ENCODE measurements at regions not wholly inside any gene's neighbourhood (a gene's known extent, or its start where the extent isn't known, plus 50 kb on each side); places are given as distances from the start of the nearest gene placed in this dataset.

DNA sequence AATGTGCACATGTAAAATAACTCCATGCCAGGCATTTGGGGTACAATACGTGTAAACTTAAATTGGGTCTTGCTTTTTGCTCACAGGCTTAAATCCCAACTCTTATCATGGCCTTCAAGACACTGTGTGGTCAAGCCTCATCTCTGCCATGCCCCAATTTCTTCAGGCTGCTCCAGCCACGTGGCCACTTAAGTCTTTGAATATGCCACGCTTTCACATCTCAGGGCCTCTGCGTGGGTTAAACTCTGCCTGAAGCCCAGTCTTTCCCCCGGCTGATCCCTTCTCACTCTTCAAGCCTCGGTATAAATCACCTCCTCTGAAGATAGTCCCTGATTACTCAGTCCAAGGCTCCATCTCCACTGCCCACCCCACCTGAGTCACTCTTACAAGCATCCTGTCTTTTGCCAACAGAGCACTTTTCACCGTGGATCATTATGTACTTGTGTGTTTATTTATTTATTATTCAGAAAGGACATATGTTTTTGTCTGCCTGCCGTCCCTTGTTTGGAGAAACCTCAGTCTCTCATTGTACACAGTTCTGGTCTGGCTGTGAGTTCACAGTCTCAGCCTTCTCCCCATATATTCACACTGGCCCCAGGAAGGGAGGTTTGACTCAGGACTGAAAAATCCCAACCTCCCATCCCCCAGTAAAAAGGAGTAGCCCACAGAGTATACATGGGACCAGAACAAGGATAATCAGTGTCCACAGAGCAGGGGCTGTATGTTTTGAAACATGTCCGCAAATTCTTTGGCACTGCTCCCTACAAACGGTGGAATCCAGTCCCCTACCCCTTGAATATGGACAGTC is 344.7 kb downstream of the MN1 start:
- no peak overlapping the region for H3K4me3 ChIP-seq (ENCODE audit: low read length in 2 of 2)
- peaks cover 0 to 6% (median under 1%) of the 10 kb centered on the region in 8 donors for H3K9me3 Mint-ChIP-seq
- intact Hi-C loops (cut with micrococcal nuclease), result no loop called here
- CTCF ChIA-PET (ENCODE audit: partially characterized antibody), result no interaction called here
- DNase-seq, result no peak
- H3K27me3 ChIP-seq (ENCODE audit: insufficient read depth, low read length), result no peaks in the 10 kb centered on the region
- H3K4me1 ChIP-seq (ENCODE audit: insufficient read depth, low read length), result no peaks in the 10 kb centered on the region
- no peaks in the 10 kb centered on the region for H3K4me1 Mint-ChIP-seq
- no peak overlapping the region for H3K4me3 Mint-ChIP-seq
- H3K36me3 Mint-ChIP-seq, result no peaks in the 10 kb centered on the region
- H3K27ac ChIP-seq (ENCODE audit: low read depth, low read length), result no peak overlapping the region
- H3K9me3 ChIP-seq (ENCODE audit: control insufficient read depth in 1 of 2, low read length in 2 of 2), result no peaks in the 10 kb centered on the region
- peaks cover 5 to 12% of the 10 kb centered on the region in 2 donors for H3K27me3 Mint-ChIP-seq
- POLR2A ChIA-PET (ENCODE audit: partially characterized antibody), result no interaction called here
- no peak overlapping the region for H3K27ac Mint-ChIP-seq
- H3K36me3 ChIP-seq (ENCODE audit: insufficient read depth, low read length), result no peaks in the 10 kb centered on the region

DNA sequence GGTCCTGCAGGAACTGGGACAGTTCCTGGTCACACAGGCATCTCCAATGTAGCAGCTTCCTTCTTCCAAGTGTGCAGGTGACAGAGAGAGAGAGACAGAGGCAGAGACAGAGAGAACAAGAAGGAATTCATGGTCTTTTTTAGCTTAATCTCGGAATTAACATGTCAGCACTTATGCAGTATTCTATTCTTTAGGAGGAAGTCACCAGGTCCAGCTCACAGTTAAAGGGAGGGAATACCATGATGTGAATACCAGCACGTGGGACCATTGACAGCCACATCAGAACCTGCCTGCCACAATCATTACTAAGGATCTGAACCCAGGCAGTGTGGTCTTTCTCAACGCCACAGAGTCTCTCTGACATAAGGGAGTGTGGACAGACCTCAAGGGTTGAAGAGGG is 341.6 kb downstream of the MN1 start:
- Mint-ChIP-seq H3K9me3 (peaks cover 0 to 8% (median under 1%) of the 10 kb centered on the region in 8 donors), H3K4me1 (no peaks in the 10 kb centered on the region), H3K27ac (peak overlapping the region in 1 of 7 donors; percentile 16), H3K27me3 (peaks cover 6 to 14% of the 10 kb centered on the region in 2 donors), H3K36me3 (no peaks in the 10 kb centered on the region), H3K4me3 (no peak overlapping the region)
- DNase-seq, result no peak
- CTCF ChIA-PET (ENCODE audit: partially characterized antibody), result no interaction called here
- Histone ChIP-seq H3K27ac (ENCODE audit: low read depth, low read length) (no peak overlapping the region), H3K36me3 (ENCODE audit: insufficient read depth, low read length) (no peaks in the 10 kb centered on the region), H3K4me1 (ENCODE audit: insufficient read depth, low read length) (no peaks in the 10 kb centered on the region), H3K9me3 (ENCODE audit: control insufficient read depth in 1 of 2, low read length in 2 of 2) (no peaks in the 10 kb centered on the region), H3K27me3 (ENCODE audit: insufficient read depth, low read length) (no peaks in the 10 kb centered on the region), H3K4me3 (ENCODE audit: low read length in 2 of 2) (no peak overlapping the region)
- intact Hi-C loops (cut with micrococcal nuclease), result no loop called here
- POLR2A ChIA-PET (ENCODE audit: partially characterized antibody), result no interaction called here

DNA sequence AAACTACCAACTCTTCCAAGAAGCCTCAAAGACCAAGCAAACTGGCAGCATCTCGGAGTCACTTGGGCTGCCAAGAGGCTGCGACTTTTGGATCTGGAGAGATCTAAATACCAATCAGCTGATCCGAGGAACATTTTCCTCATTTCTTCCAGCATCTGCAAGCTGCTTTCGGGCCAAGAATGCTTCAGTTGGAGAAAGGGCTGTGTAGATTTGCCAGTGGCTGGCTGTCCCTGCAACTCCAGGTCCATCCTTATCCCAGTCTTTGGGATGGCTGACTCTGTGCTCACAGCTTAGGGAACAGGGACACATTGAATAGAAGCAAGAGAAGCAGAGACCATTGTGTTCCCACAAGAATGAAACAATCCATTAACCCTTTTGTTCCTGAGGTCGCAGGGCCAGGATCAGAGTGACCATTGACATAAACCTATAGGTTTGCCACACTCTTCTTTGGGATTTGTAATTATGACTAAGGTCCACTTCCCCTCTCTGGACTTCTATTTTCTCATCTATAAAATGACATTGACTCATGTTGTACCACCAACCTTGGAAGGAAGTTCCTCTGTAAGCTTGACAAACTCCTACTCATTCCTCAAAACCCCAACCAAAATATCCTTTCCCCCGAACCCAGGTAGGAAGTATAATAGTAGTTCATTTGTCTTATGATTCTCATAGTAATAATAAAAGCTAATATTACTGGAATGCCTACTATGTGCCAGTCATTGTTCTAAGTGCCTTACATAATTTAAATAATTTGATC is 340.8 kb downstream of the MN1 start:
- Histone ChIP-seq H3K27me3 (ENCODE audit: insufficient read depth, low read length) (no peaks in the 10 kb centered on the region), H3K27ac (ENCODE audit: low read depth, low read length) (no peak overlapping the region), H3K9me3 (ENCODE audit: control insufficient read depth in 1 of 2, low read length in 2 of 2) (no peaks in the 10 kb centered on the region), H3K4me1 (ENCODE audit: insufficient read depth, low read length) (no peaks in the 10 kb centered on the region), H3K36me3 (ENCODE audit: insufficient read depth, low read length) (no peaks in the 10 kb centered on the region), H3K4me3 (ENCODE audit: low read length in 2 of 2) (no peak overlapping the region)
- peaks cover 6 to 13% of the 10 kb centered on the region in 2 donors for H3K27me3 Mint-ChIP-seq
- intact Hi-C loops (cut with micrococcal nuclease), result no loop called here
- H3K4me1 Mint-ChIP-seq, result no peaks in the 10 kb centered on the region
- ChIA-PET POLR2A (ENCODE audit: partially characterized antibody) (no interaction called here), CTCF (ENCODE audit: partially characterized antibody) (no interaction called here)
- DNase-seq, result no peak
- no peaks in the 10 kb centered on the region for H3K36me3 Mint-ChIP-seq
- H3K4me3 Mint-ChIP-seq, result no peak overlapping the region
- no peak overlapping the region for H3K27ac Mint-ChIP-seq
- peaks cover 0 to 8% (median 2%) of the 10 kb centered on the region in 8 donors for H3K9me3 Mint-ChIP-seq

DNA sequence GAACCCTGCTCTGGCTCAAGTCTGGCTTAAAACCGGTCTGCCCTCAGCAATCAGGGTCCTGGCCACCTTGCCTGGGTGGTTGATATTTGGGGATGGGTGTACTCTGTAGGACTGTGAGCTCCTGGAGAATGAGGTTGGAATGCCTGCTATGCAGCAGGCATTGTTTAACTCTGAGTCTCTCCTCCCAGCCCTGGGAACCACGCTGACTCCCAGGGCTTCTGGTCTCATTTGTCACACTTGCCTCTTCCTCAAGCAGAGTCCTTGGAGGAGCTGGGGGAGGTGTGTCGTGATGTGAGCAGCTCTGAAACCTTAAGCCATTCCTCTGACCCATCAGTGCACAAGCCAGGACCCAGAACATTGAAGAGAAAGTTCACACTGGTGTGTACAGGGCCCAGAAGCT is 340.1 kb downstream of the MN1 start:
- peaks cover 0 to 8% (median 2%) of the 10 kb centered on the region in 8 donors for H3K9me3 Mint-ChIP-seq
- H3K27me3 ChIP-seq (ENCODE audit: insufficient read depth, low read length), result no peaks in the 10 kb centered on the region
- H3K4me3 ChIP-seq (ENCODE audit: low read length in 2 of 2), result no peak overlapping the region
- intact Hi-C loops (cut with micrococcal nuclease), result no loop called here
- ChIA-PET CTCF (ENCODE audit: partially characterized antibody) (no interaction called here), POLR2A (ENCODE audit: partially characterized antibody) (no interaction called here)
- no peaks in the 10 kb centered on the region for H3K4me1 ChIP-seq (ENCODE audit: insufficient read depth, low read length)
- no peak overlapping the region for H3K4me3 Mint-ChIP-seq
- H3K27ac Mint-ChIP-seq, result no peak overlapping the region
- no peaks in the 10 kb centered on the region for H3K9me3 ChIP-seq (ENCODE audit: control insufficient read depth in 1 of 2, low read length in 2 of 2)
- no peaks in the 10 kb centered on the region for H3K4me1 Mint-ChIP-seq
- no peaks in the 10 kb centered on the region for H3K36me3 Mint-ChIP-seq
- no peak overlapping the region for H3K27ac ChIP-seq (ENCODE audit: low read depth, low read length)
- H3K36me3 ChIP-seq (ENCODE audit: insufficient read depth, low read length), result no peaks in the 10 kb centered on the region
- no peak for DNase-seq
- H3K27me3 Mint-ChIP-seq, result peaks cover 6 to 10% of the 10 kb centered on the region in 2 donors

DNA sequence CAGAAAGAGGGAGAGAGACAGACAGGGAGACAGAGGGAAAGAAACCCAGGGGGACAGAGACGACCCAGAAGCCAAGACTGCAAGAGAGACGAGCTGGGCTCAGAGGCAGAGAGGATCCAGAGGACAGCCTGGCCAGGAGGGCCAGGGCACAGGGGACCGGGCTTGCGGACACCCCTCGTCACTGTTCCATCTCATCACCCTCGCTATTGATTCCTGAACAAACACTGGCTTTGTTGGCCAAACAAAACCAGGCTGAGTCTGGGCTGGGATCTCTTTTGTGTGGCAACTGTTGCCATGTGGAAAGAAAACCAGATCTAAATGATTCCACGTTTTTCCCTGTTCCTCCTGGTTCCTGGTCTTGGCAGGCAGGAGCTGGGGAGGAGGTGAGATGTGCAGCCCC is 339.4 kb downstream of the MN1 start:
- DNase-seq, result no peak
- Mint-ChIP-seq H3K27ac (no peak overlapping the region), H3K4me1 (no peaks in the 10 kb centered on the region), H3K27me3 (peaks cover 6% of the 10 kb centered on the region in 2 donors), H3K4me3 (no peak overlapping the region), H3K9me3 (peaks cover 0 to 8% (median 2%) of the 10 kb centered on the region in 8 donors), H3K36me3 (no peaks in the 10 kb centered on the region)
- CTCF ChIA-PET (ENCODE audit: partially characterized antibody), result no interaction called here
- Histone ChIP-seq H3K27me3 (ENCODE audit: insufficient read depth, low read length) (no peaks in the 10 kb centered on the region), H3K4me3 (ENCODE audit: low read length in 2 of 2) (no peak overlapping the region), H3K36me3 (ENCODE audit: insufficient read depth, low read length) (no peaks in the 10 kb centered on the region), H3K27ac (ENCODE audit: low read depth, low read length) (no peak overlapping the region), H3K9me3 (ENCODE audit: control insufficient read depth in 1 of 2, low read length in 2 of 2) (no peaks in the 10 kb centered on the region), H3K4me1 (ENCODE audit: insufficient read depth, low read length) (no peaks in the 10 kb centered on the region)
- intact Hi-C loops (cut with micrococcal nuclease), result no loop called here
- POLR2A ChIA-PET (ENCODE audit: partially characterized antibody), result no interaction called here

DNA sequence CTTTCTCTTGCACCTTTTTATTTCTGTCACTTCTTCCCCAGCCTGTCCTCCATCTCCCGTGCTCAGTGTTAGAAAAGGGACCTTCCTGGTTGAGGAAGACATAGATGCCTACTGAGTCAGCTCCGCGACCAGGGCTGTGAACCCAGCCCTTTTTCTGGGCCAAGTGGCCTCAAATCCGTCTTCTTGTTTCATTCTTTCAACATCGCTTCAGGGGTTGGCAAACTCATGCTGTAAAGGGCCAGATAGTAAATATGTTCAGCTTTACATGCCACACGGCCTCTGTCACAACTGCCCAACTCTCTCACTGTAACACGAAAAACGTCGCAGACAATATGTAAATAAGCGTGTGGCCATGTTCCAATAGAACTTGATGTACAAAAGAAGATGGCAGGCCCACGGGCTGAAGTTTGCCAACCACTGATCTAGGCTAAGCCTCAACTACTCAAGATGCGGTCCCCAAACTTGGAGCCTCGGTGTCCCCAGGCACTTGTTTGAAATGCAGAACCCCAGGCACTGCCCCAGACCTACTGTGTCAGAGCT is 338.4 kb downstream of the MN1 start:
- H3K36me3 Mint-ChIP-seq, result no peaks in the 10 kb centered on the region
- no peak overlapping the region for H3K4me3 Mint-ChIP-seq
- intact Hi-C loops (cut with micrococcal nuclease), result no loop called here
- H3K36me3 ChIP-seq (ENCODE audit: insufficient read depth, low read length), result no peaks in the 10 kb centered on the region
- no peaks in the 10 kb centered on the region for H3K4me1 Mint-ChIP-seq
- no peaks in the 10 kb centered on the region for H3K27me3 ChIP-seq (ENCODE audit: insufficient read depth, low read length)
- H3K27ac Mint-ChIP-seq, result no peak overlapping the region
- no peak overlapping the region for H3K27ac ChIP-seq (ENCODE audit: low read depth, low read length)
- no peaks in the 10 kb centered on the region for H3K4me1 ChIP-seq (ENCODE audit: insufficient read depth, low read length)
- peaks cover 0 to 8% (median 2%) of the 10 kb centered on the region in 8 donors for H3K9me3 Mint-ChIP-seq
- POLR2A ChIA-PET (ENCODE audit: partially characterized antibody), result no interaction called here
- no peak for DNase-seq
- H3K27me3 Mint-ChIP-seq, result peaks cover 6% of the 10 kb centered on the region in 2 donors
- no peaks in the 10 kb centered on the region for H3K9me3 ChIP-seq (ENCODE audit: control insufficient read depth in 1 of 2, low read length in 2 of 2)
- no peak overlapping the region for H3K4me3 ChIP-seq (ENCODE audit: low read length in 2 of 2)
- CTCF ChIA-PET (ENCODE audit: partially characterized antibody), result no interaction called here

DNA sequence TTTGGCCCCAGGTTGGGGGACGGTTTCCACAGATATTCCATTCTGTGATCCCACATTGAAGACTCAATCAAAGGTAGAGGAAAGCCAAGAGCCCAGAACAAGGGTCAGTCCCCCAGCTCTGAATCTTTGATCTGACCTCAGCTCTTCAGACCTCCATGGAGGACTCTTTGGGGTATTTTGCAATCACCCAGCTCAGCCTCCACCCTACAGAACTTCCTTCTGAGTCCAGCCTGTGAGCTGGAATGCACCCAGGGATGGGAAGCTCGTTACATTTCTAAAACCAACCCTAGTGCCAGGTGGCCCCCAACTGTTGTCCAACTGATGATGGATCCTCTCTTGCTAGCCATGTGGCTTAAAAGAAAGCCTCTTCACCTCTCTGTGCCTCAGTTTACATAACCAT is 335.3 kb downstream of the MN1 start:
- H3K4me1 ChIP-seq (ENCODE audit: insufficient read depth, low read length), result no peaks in the 10 kb centered on the region
- H3K4me3 Mint-ChIP-seq, result no peak overlapping the region
- peaks cover 3 to 5% of the 10 kb centered on the region in 2 donors for H3K27me3 Mint-ChIP-seq
- no peak overlapping the region for H3K27ac Mint-ChIP-seq
- no peaks in the 10 kb centered on the region for H3K36me3 Mint-ChIP-seq
- ChIA-PET POLR2A (ENCODE audit: partially characterized antibody) (no interaction called here), CTCF (ENCODE audit: partially characterized antibody) (no interaction called here)
- no peaks in the 10 kb centered on the region for H3K27me3 ChIP-seq (ENCODE audit: insufficient read depth, low read length)
- H3K9me3 Mint-ChIP-seq, result peaks cover 0 to 5% (median 2%) of the 10 kb centered on the region in 8 donors
- H3K4me3 ChIP-seq (ENCODE audit: low read length in 2 of 2), result no peak overlapping the region
- no peaks in the 10 kb centered on the region for H3K9me3 ChIP-seq (ENCODE audit: control insufficient read depth in 1 of 2, low read length in 2 of 2)
- intact Hi-C loops (cut with micrococcal nuclease), result no loop called here
- H3K36me3 ChIP-seq (ENCODE audit: insufficient read depth, low read length), result no peaks in the 10 kb centered on the region
- no peak overlapping the region for H3K27ac ChIP-seq (ENCODE audit: low read depth, low read length)
- no peak for DNase-seq
- no peaks in the 10 kb centered on the region for H3K4me1 Mint-ChIP-seq

Data from CD4-positive, alpha-beta memory T cell (primary cell).